ENCODE measurements at regions not wholly inside any gene's neighbourhood (a gene's known extent, or its start where the extent isn't known, plus 50 kb on each side); places are given as distances from the start of the nearest gene placed in this dataset.

- no peaks in the 10 kb centered on the region for H3K27me3 ChIP-seq (ENCODE audit: insufficient read depth)
- Mint-ChIP-seq H3K4me1 (peaks cover 2% of the 10 kb centered on the region; the same call in 2 of the 3 replicates), H3K9me3 (no peaks in the 10 kb centered on the region), H3K36me3 (ENCODE audit: low read depth) (no peaks in the 10 kb centered on the region), H3K27ac (no peak overlapping the region), H3K27me3 (ENCODE audit: insufficient read depth, low read depth, poor library complexity) (peaks cover 6% of the 10 kb centered on the region), H3K4me3 (no peak overlapping the region)
- no peak for TF ChIP-seq ZNF462 (CRISPR knock-in tag; IDR thresholded peaks at IDR 0.05)
- TF ChIP-seq CTCF (conservative IDR thresholded peaks at IDR 0.05; ENCODE audit: low read depth in 2 of 2) = no peak
- TF ChIP-seq STAT1 (IDR thresholded peaks at IDR 0.05; ENCODE audit: unreplicated experiment) = no peak
- TF ChIP-seq JUNB (IDR thresholded peaks at IDR 0.05; ENCODE audit: unreplicated experiment) = no peak
- no peak for TF ChIP-seq POLR2AphosphoS5 (IDR thresholded peaks at IDR 0.05; ENCODE audit: low read depth)
- TF ChIP-seq ZNF114 (CRISPR knock-in tag; IDR thresholded peaks at IDR 0.05) = no peak
- TF ChIP-seq REST (IDR thresholded peaks at IDR 0.05; ENCODE audit: unreplicated experiment) = no peak
- TF ChIP-seq EZH2phosphoT487 (IDR thresholded peaks at IDR 0.05; ENCODE audit: unreplicated experiment) = no peak
- no peaks in the 10 kb centered on the region for H3F3A ChIP-seq (replicated peaks; ENCODE audit: low read depth)
- ATAC-seq = no peak
- H3K9me2 ChIP-seq (ENCODE audit: insufficient read depth) = 0 out of 2 replicates have a peak, but pooled peaks cover 5% of the 10 kb centered on the region
- no peak for DNase-seq (ENCODE audit: low spot score)
- H2AFZ ChIP-seq = no peak overlapping the region
- no peaks in the 10 kb centered on the region for H3K4me1 ChIP-seq (ENCODE audit: insufficient read depth)
- H4K20me1 ChIP-seq (replicated peaks; ENCODE audit: insufficient read depth) = no peaks in the 10 kb centered on the region
- H3K27ac ChIP-seq (ENCODE audit: low read depth) = no peak overlapping the region
- H3K79me2 ChIP-seq (replicated peaks; ENCODE audit: insufficient read depth) = no peaks in the 10 kb centered on the region
- H3K36me3 ChIP-seq (ENCODE audit: insufficient read depth) = no peaks in the 10 kb centered on the region
- no peak overlapping the region for H3K4me2 ChIP-seq
- H3K4me3 ChIP-seq = no peak overlapping the region
These were observed 186.9 kb upstream of the CDYL start for GRCh38 chr6:4589295-4589694.

Data from GM23338 (cell line).